WI38 (cell line): ENCODE measurements at regions not wholly inside any gene's neighbourhood (a gene's known extent, or its start where the extent isn't known, plus 50 kb on each side); places are given as distances from the start of the nearest gene placed in this dataset.
"Not testable (repeated sequence)": the region's sequence is repeated elsewhere in the genome, so short reads cannot be mapped to it uniquely, and the experiment has no call there.

Experiments
- H3K4me3 ChIP-seq: 2 replicates; pipeline ENCODE4 v1.5.1; 2011; ENCODE audit warnings: low read depth, mild to moderate bottlenecking, control low read depth, low read length
- CTCF ChIP-seq: IDR thresholded peaks from 2 replicates; pipeline ENCODE4 v1.5.1; 2012; ENCODE audit warnings: low read depth, mild to moderate bottlenecking, control low read depth, low read length

DNA sequence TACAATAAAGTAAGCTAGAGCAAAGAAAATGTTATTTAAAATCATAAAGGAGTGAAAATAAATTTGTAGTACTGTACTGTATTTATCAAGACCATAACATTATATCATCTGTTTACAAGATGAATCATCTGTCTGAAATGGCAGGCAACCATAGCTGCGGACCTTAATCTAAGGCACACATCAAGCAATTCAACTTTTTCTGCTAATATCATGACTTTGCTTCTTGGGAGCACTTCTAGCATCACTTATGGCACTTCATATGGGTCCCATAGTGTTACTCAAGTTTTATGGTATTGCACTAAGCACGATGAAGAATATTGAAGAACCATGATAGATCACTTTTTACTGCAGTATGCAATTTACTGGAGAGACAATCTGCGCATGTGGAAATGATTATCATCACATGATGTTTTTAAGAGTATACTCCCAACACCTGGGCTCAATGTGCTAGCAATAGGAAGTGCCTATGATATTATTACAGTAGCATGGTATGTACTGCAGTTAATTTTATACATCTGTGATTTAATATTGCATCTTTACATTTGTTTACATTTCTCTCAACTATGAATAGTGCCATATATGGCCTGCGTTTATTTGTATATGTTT, 137.7 kb upstream of the NECTIN3 start:
- TF ChIP-seq CTCF, result no peak
- no peak overlapping the region for H3K4me3 ChIP-seq

GRCh38 chr3:110938629-110939028, 133.0 kb upstream of the NECTIN3 start:
- H3K4me3 ChIP-seq, result no peak overlapping the region
- no peak for TF ChIP-seq CTCF

DNA sequence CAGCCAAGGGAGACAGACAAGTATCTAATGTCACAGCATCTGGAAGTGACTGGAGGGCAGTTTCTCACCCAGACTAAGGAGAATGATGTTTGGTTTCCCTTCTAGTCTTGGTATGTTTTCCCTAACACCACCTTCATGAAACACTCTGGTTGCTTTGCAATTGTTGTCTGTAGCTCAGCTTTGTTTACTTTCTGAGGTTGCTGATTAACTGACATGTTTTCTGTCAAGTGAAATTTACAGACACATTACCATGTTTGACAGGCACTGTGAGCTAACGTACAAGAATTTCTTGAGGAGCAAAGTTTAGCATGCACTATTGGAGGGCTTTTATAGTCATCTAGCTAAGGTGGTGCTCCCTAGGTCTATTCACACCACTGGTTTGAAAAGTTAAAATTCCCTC, 131.6 kb upstream of the NECTIN3 start:
- no peak for TF ChIP-seq CTCF

GRCh38 chr3:110944782-110945181, 126.8 kb upstream of the NECTIN3 start:
- H3K4me3 ChIP-seq, result no peak overlapping the region
- no peak for TF ChIP-seq CTCF

More for the DNA sequence above, 131.6 kb upstream of the NECTIN3 start:
- no peak overlapping the region for H3K4me3 ChIP-seq

DNA sequence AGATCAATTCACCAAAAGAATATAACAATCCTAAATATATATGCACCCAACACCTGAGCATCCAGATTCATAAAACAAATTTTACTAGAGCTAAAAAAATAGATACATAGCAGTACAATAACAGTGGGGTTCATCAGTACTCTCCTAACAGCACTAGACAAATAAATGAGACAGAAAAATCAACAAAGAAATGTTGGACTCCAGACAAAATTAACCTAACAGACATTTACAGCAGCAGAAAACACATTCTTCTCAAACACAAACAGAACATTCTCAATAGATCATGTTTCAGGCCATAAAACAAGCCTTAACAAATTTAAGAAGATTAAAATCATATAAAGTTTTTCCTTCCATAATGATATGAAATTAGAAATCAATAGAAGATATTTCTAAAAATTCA, 124.8 kb upstream of the NECTIN3 start:
- no peak for TF ChIP-seq CTCF
- H3K4me3 ChIP-seq, result no peak overlapping the region

GRCh38 chr3:110949194-110949593, 122.4 kb upstream of the NECTIN3 start:
- not testable (repeated sequence) for H3K4me3 ChIP-seq

DNA sequence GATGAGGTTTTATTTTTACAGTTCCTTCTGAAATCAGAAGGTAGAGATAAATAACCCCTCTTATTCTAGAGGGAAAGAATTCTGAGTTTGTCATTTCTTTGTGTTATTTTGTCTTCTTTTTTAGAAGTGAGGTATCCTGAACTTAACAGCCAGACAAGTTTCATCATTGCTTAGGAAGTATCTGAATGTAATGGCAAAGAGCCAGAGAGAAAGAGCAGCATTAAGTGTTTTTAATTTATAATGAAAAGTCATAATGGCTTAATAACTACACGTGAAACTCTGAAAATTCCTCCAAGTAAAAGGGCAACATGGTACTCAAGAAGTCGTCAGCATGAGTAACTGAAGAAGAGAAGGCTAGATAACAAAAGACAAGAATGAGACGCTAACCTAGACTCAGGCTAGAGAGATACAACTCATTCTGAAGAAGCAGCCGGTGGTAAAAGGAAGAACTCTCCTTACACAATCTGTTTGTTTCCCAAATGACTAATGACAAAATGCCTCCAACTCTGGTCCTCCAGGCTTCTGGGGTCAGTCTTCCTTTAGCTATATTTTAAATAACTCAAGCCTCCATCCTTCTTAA, 116.2 kb upstream of the NECTIN3 start:
- peak overlapping the region; percentile 2; the same call in 1 of the 2 replicates for H3K4me3 ChIP-seq
- no peak for TF ChIP-seq CTCF

DNA sequence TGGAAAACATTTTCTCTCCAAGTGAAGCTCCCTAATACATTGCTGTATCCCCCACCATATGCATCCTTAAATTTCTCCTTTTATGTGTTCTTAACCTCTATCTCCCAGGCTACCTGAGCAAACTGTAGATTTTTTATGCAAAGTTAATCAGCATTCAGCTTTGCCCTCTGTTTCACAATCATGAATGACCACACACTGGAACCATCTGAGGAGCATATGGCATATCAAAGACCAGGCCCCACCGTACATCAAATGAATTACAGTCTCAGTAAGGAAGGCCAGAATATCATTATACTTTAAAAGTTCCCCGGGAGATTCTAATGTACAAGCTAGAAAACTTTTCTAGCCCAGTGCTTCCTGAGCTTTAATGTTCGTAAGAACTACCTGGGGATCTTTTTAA, 115.5 kb upstream of the NECTIN3 start:
- H3K4me3 ChIP-seq, result no peak overlapping the region

More for the DNA sequence above, 115.5 kb upstream of the NECTIN3 start:
- TF ChIP-seq CTCF, result no peak
